ENCODE measurements at regions not wholly inside any gene's neighbourhood (a gene's known extent, or its start where the extent isn't known, plus 50 kb on each side); places are given as distances from the start of the nearest gene placed in this dataset.

GRCh38 chr5:54756301-54756700 lies 229.1 kb downstream of the ESM1 start:
- no peak for TF ChIP-seq CTCF (IDR thresholded peaks at IDR 0.05; ENCODE audit: low read depth, low read length)
- no peaks in the 10 kb centered on the region for H3K36me3 ChIP-seq
- peaks cover 5% of the 10 kb centered on the region for H3K4me1 ChIP-seq (ENCODE audit: low read depth)
- DNase-seq (ENCODE audit: low read depth in 1 of 2, low spot score in 1 of 2) = no peak
- H3K27ac ChIP-seq = no peak overlapping the region
- no peaks in the 10 kb centered on the region for H3K27me3 ChIP-seq
- no peaks in the 10 kb centered on the region for H3K9me3 ChIP-seq (ENCODE audit: low read depth)
- H3K4me3 ChIP-seq = no peak overlapping the region

- Histone ChIP-seq H3K27ac (no peak overlapping the region), H3K4me3 (no peak overlapping the region), H3K36me3 (no peaks in the 10 kb centered on the region), H3K4me1 (ENCODE audit: low read depth) (peaks cover 5% of the 10 kb centered on the region), H3K9me3 (ENCODE audit: low read depth) (no peaks in the 10 kb centered on the region), H3K27me3 (no peaks in the 10 kb centered on the region)
- no peak for DNase-seq (ENCODE audit: low read depth in 1 of 2, low spot score in 1 of 2)
- no peak for TF ChIP-seq CTCF (IDR thresholded peaks at IDR 0.05; ENCODE audit: low read depth, low read length)
These were observed 230.5 kb downstream of the ESM1 start for GRCh38 chr5:54754878-54755277.

- no peak for DNase-seq (ENCODE audit: low read depth in 1 of 2, low spot score in 1 of 2)
- no peaks in the 10 kb centered on the region for H3K36me3 ChIP-seq
These were observed 231.0 kb downstream of the ESM1 start for GRCh38 chr5:54754420-54754819.

GRCh38 chr5:54753753-54754152 lies 231.6 kb downstream of the ESM1 start:
- no peak for DNase-seq (ENCODE audit: low read depth in 1 of 2, low spot score in 1 of 2)
- no peak for TF ChIP-seq CTCF (IDR thresholded peaks at IDR 0.05; ENCODE audit: low read depth, low read length)
- no peaks in the 10 kb centered on the region for H3K36me3 ChIP-seq
- no peak overlapping the region for H3K27ac ChIP-seq
- peaks cover 5% of the 10 kb centered on the region for H3K4me1 ChIP-seq (ENCODE audit: low read depth)
- H3K9me3 ChIP-seq (ENCODE audit: low read depth) = no peaks in the 10 kb centered on the region
- H3K4me3 ChIP-seq = no peak overlapping the region
- H3K27me3 ChIP-seq = no peaks in the 10 kb centered on the region

More at GRCh38 chr5:54754420-54754819, 231.0 kb downstream of the ESM1 start:
- no peaks in the 10 kb centered on the region for H3K27me3 ChIP-seq
- H3K4me3 ChIP-seq = no peak overlapping the region
- H3K9me3 ChIP-seq (ENCODE audit: low read depth) = no peaks in the 10 kb centered on the region
- peaks cover 5% of the 10 kb centered on the region for H3K4me1 ChIP-seq (ENCODE audit: low read depth)
- H3K27ac ChIP-seq = no peak overlapping the region
- no peak for TF ChIP-seq CTCF (IDR thresholded peaks at IDR 0.05; ENCODE audit: low read depth, low read length)

- Histone ChIP-seq H3K4me1 (ENCODE audit: low read depth) (peaks cover 5% of the 10 kb centered on the region), H3K36me3 (no peaks in the 10 kb centered on the region), H3K9me3 (ENCODE audit: low read depth) (no peaks in the 10 kb centered on the region), H3K27me3 (no peaks in the 10 kb centered on the region), H3K27ac (no peak overlapping the region), H3K4me3 (no peak overlapping the region)
- peak in 1 of 2 donors; percentile 73 for DNase-seq (ENCODE audit: low read depth in 1 of 2, low spot score in 1 of 2)
- TF ChIP-seq CTCF (IDR thresholded peaks at IDR 0.05; ENCODE audit: low read depth, low read length) = no peak
These were observed 232.4 kb downstream of the ESM1 start for GRCh38 chr5:54753034-54753433.

GRCh38 chr5:54748527-54748926 lies 231.0 kb downstream of the SNX18 start:
- Histone ChIP-seq H3K36me3 (no peaks in the 10 kb centered on the region), H3K9me3 (ENCODE audit: low read depth) (no peaks in the 10 kb centered on the region), H3K27ac (no peak overlapping the region), H3K27me3 (no peaks in the 10 kb centered on the region), H3K4me1 (ENCODE audit: low read depth) (peaks cover 13% of the 10 kb centered on the region), H3K4me3 (no peak overlapping the region)
- no peak for DNase-seq (ENCODE audit: low read depth in 1 of 2, low spot score in 1 of 2)
- TF ChIP-seq CTCF (IDR thresholded peaks at IDR 0.05; ENCODE audit: low read depth, low read length) = no peak

Data from cardiac muscle cell (in vitro differentiated cells and primary cell).